Chondrocyte (in vitro differentiated cells): ENCODE measurements at regions not wholly inside any gene's neighbourhood (a gene's known extent, or its start where the extent isn't known, plus 50 kb on each side); places are given as distances from the start of the nearest gene placed in this dataset.

ENCODE experiments used
- DNase-seq: peaks from one replicate; pipeline ENCODE4 v3.0.0; 2021; ENCODE audit warnings: mixed read lengths, low spot score
- H3K27ac Mint-ChIP-seq: one replicate; pipeline ENCODE4 v1.8.0; 2021; ENCODE audit warnings: mild to moderate bottlenecking, moderate library complexity, mixed read lengths; ENCODE audit not compliant: unreplicated experiment
- H3K27me3 Mint-ChIP-seq: 2 replicates; pipeline ENCODE4 v1.8.0; 2021; ENCODE audit warnings: low read depth, mixed read lengths
- H3K36me3 Mint-ChIP-seq: 2 replicates; pipeline ENCODE4 v1.8.0; 2021; ENCODE audit warnings: low read depth, mixed read lengths
- H3K4me1 Mint-ChIP-seq: 2 replicates; pipeline ENCODE4 v1.8.0; 2021; ENCODE audit warnings: low read depth, mild to moderate bottlenecking, mixed read lengths
- H3K4me3 Mint-ChIP-seq: one replicate; pipeline ENCODE4 v1.8.0; 2021; ENCODE audit warnings: mild to moderate bottlenecking, moderate library complexity, mixed read lengths; ENCODE audit not compliant: unreplicated experiment
- H3K9me3 Mint-ChIP-seq: 2 replicates; pipeline ENCODE4 v1.8.0; 2021; ENCODE audit warnings: low read depth, mixed read lengths
- CTCF ChIP-seq: fragments of 200-600 bp; sonication (generic); IDR thresholded peaks from 2 replicates; pipeline ENCODE4 v1.5.0; 2021; ENCODE audit warnings: antibody characterized with exemption, mild to moderate bottlenecking, moderate library complexity

DNA sequence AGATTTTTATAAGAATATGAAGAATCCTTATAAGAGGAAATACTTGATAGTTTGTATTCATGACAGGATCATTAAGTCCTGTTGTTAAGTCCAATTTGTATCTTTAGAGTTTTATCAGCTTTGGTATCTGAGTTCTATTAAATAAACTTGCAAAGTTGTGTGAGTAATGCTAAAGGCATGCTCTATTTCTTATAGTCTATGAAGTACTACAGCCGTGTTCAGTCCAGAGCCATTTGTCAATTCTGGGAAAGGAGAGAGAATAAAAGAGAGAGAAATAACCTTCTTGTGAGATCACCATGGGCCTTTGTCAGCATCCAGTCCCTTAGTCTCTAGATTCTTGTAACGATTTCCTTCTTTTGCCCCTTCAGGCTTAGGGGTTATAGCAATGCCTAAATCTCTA is 181.2 kb upstream of the POU3F2 start:
- Mint-ChIP-seq H3K27ac (no peak overlapping the region), H3K27me3 (peaks cover 4% of the 10 kb centered on the region), H3K9me3 (no peaks in the 10 kb centered on the region), H3K4me1 (no peaks in the 10 kb centered on the region), H3K4me3 (no peak overlapping the region), H3K36me3 (no peaks in the 10 kb centered on the region)
- DNase-seq, result no peak
- TF ChIP-seq CTCF, result no peak

GRCh38 chr6:98657764-98658163 is 176.6 kb upstream of the POU3F2 start:
- Mint-ChIP-seq H3K9me3 (no peaks in the 10 kb centered on the region), H3K4me1 (no peaks in the 10 kb centered on the region), H3K4me3 (no peak overlapping the region), H3K36me3 (no peaks in the 10 kb centered on the region), H3K27ac (no peak overlapping the region), H3K27me3 (peaks cover 7% of the 10 kb centered on the region)
- DNase-seq, result no peak
- no peak for TF ChIP-seq CTCF

- no peaks in the 10 kb centered on the region for H3K9me3 Mint-ChIP-seq
- no peak for DNase-seq
- H3K36me3 Mint-ChIP-seq, result no peaks in the 10 kb centered on the region
- H3K4me1 Mint-ChIP-seq, result no peaks in the 10 kb centered on the region
- H3K27me3 Mint-ChIP-seq, result peaks cover 6% of the 10 kb centered on the region
- no peak overlapping the region for H3K4me3 Mint-ChIP-seq
- TF ChIP-seq CTCF, result no peak
- H3K27ac Mint-ChIP-seq, result no peak overlapping the region
These were observed 165.0 kb upstream of the POU3F2 start for GRCh38 chr6:98669371-98669770.

DNA sequence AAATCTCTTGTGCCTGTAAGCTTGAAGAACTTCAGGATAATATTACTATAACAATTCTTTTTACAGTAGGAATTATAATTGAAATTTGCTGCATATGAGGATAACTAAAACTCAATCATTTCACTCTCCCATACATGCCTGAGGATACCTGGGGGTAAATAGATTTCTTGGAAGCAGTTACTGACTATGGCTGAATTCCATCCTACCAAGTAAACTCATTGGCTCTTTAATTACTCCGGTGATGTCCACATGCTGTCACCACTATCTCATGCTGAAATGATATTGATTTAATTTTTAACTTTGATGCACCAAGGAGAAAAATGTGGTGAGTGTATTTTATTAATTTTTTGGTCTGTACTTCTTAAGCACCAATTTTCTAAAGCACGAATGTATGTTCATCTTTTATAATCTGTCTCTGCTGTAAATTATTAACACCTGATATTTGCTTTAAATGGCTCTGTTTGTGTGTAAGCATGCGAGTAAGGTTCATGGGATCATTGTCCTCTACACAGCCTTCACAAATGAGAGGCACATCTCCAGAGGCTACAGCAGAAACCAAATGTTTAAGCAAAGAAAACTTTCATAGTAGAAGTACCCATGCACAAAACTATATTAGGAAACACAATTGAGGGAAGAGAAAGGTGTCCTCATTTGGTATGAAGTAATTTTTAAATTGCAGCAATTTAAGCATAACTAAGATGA is 164.2 kb upstream of the POU3F2 start:
- no peak overlapping the region for H3K4me3 Mint-ChIP-seq
- TF ChIP-seq CTCF, result no peak
- peaks cover 5% of the 10 kb centered on the region for H3K27me3 Mint-ChIP-seq
- no peaks in the 10 kb centered on the region for H3K4me1 Mint-ChIP-seq
- no peaks in the 10 kb centered on the region for H3K36me3 Mint-ChIP-seq
- H3K27ac Mint-ChIP-seq, result no peak overlapping the region
- DNase-seq, result no peak
- H3K9me3 Mint-ChIP-seq, result no peaks in the 10 kb centered on the region

DNA sequence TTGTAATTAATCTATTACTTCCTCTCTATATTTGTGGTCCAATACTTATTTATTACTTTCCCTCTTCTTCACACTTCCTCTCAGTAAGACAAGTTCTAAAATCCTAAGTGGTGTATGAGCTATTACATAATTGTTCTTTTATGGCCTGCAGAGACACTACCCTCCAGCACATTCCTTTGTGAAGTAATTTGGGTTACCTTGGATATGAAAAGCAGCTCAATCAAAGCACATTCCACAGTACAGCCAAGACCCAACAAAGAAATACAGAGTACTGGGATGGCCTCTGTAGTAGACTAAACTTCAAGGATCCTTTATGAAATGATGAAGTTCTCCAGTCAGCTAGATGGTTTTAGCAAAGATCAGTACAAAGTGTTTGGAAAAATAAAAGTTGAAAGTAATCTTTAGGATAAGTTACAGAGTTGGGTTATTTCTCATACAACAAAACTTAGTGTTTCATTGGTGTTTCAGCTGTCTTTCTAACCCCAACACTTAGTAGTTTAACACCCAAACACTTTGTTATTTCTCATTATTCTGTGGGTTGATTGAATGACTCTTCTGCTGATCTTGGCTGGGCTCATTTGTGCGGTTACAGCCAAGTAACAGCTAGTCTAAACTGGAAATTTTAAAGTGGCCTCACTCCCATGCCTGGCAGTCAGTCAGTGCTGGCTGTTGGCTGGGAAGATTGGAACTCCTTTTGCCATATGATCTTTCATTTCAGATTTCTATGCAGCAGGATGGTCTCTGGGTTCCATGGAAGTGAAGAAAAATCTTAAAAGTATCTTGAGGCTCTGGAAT is 161.5 kb upstream of the POU3F2 start:
- H3K36me3 Mint-ChIP-seq, result no peaks in the 10 kb centered on the region
- DNase-seq, result no peak
- peaks cover 10% of the 10 kb centered on the region for H3K9me3 Mint-ChIP-seq
- no peak for TF ChIP-seq CTCF
- H3K27ac Mint-ChIP-seq, result no peak overlapping the region
- H3K27me3 Mint-ChIP-seq, result peaks cover 5% of the 10 kb centered on the region
- H3K4me3 Mint-ChIP-seq, result no peak overlapping the region
- no peaks in the 10 kb centered on the region for H3K4me1 Mint-ChIP-seq
